Stimulated activated CD4-positive, alpha-beta T cell treated with anti-CD3 and anti-CD28 coated beads, TNF-alpha, amount 100 ng/mL, for 24 hours (primary cell): ENCODE measurements at regions not wholly inside any gene's neighbourhood (a gene's known extent, or its start where the extent isn't known, plus 50 kb on each side); places are given as distances from the start of the nearest gene placed in this dataset.

Experiments used
- DNase-seq, 3 experiments: peaks; one replicate each; pipeline ENCODE4 v3.0.0-alpha.2; 2020; ENCODE audit warnings: low read depth in 3 of 3

DNA sequence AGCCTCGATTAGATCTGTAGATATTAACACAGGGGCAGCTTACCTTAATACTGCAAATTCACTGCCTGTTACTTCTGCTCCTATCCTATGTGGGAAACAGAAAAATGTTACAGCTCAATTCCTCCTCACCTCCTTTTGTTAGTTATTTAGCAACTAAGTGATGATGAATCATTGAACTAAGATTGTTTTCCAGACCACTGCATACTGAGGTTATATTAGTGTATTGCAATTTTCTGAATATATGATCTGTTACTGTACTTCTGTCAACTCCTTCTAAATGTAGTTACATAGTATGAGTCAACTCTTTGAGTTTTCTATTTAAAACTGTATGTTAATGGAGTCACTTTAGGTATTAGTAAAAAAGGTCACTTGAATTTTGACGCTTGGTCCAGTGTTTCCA, 331.5 kb upstream of the SLCO3A1 start:
- no peak for DNase-seq

GRCh38 chr15:91522605-91523332, 330.7 kb upstream of the SLCO3A1 start:
- no peak for DNase-seq

GRCh38 chr15:91523596-91523995, 329.9 kb upstream of the SLCO3A1 start:
- DNase-seq = no peak

DNA sequence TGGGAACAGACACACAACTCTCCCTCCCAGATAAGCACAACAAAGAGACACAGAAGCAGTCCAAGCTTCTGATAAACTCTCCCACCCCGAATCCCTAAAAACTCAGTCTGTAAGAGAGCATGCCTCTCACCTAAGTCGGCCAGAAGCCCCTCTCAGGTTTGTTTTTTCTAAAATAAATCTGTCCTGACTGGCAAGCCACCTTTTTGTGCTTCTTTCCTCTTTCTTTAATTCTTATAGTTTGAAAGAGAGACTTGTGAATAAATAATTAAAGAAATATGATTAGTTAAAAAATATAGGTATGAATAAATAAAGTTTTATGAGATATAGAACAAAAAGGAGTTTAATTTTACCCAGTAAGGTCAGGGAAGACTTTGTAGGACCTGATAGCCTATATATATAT, 329.0 kb upstream of the SLCO3A1 start:
- no peak for DNase-seq

DNA sequence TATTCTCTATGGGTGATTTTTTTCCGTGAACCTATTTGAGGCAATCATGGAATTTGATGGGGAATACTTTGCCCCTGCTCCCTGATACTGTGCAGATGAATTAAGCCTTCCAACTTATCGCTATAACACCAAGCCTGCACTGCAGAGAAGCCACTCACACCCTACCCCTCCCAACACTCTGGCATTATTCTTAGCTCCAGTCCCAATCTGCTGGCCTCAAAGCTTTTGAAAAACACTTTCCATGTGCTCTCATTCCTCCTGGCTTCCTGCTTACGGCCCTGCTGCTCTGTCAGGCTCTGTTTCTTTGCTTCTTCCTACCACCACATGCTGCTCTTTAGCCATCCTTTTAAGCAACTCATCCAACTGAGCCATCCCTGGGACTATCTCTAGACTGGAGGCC, 327.8 kb upstream of the SLCO3A1 start:
- DNase-seq = no peak

DNA sequence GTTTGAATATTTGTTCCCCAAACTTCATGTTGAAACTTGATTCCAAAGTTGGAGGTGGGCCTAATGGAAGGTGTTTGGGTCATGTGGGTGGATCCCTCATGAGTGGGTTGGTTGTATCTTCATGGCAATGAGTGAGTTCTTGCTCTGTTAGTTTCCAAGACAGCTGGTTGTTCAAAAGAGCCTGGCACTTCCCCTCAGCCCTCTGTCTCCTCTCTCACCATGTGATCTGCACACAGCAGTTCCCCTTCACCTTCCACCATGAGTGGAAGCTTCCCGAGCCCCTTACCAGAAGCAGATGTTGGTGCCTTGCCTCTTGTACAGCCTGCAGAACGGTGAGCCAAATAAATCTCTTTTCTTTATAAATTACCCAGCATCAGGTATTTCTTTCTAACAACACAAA, 327.1 kb upstream of the SLCO3A1 start:
- DNase-seq = no peak

DNA sequence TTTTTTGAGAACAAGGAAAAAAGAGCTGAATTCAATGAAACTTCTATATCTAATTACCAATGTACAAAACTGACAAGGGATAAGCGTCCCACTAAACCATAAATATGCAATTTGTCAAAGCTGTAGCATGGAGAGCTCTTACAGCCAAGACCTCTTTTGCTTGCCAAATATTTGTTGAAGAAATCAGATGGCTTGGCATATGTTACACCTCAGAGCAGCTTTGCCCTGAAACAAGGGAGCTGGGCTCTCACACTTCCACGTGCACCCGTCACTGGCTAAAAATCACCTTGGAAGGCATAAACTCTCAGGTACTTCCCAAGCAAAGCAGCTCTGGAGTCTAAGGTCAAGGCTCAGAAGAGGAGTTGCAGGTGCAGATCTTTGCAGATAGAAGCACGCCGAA, 324.7 kb upstream of the SLCO3A1 start:
- DNase-seq = no peak

GRCh38 chr15:91529534-91529933, 324.0 kb upstream of the SLCO3A1 start:
- DNase-seq = no peak

DNA sequence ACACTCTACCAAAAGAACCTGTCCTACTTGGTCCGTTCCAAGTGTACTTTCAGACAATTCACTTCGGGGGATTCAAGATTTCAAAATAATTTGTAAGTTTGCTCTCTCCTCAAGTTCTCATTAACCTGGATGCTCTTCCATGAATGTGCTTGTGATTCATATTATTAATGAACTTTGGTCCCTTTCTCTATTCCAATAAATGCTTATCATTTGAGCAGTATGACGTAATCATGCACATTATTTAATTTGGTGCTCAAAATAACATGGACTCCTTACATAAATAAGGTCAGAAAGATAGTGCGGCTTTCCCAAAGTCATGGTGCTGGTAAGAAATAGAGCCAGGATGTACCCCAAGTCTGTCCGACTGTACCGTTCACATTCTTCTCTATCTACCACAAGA, 323.2 kb upstream of the SLCO3A1 start:
- no peak for DNase-seq

DNA sequence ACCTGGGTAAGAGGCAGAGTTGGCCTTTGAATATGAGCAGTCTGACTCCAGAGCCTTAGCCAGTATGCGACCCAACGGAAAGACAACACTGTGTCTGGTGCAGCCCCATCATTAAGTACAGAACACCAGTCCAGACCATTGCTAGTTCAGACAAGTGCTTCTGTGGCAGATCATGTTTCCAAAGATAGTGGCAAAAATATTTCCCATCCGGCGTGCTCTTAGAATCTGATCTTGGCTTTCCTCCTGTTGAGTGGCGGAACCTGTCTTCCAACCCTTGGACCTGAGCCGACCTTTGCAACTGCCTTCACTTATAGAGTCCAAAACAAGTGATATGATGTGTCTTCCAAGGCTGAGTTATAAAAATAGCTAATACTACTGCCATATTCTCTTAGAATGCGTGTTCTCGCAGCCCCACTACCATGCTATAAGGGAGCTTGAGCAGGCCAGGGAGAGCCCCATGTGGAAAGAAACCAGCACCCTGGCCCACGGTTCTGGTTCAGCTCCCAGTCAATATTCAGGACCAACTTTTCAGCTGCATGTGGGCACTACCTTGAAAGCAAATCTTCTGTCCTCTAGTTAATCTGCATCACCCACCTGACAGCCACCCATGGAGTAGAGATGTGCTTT, 322.4 kb upstream of the SLCO3A1 start:
- no peak for DNase-seq

GRCh38 chr15:91534235-91534634, 319.3 kb upstream of the SLCO3A1 start:
- no peak for DNase-seq

- DNase-seq = no peak
Observed at GRCh38 chr15:91534976-91535375, 318.5 kb upstream of the SLCO3A1 start.

- DNase-seq = no peak
Observed at GRCh38 chr15:91535856-91536500, 317.5 kb upstream of the SLCO3A1 start.

DNA sequence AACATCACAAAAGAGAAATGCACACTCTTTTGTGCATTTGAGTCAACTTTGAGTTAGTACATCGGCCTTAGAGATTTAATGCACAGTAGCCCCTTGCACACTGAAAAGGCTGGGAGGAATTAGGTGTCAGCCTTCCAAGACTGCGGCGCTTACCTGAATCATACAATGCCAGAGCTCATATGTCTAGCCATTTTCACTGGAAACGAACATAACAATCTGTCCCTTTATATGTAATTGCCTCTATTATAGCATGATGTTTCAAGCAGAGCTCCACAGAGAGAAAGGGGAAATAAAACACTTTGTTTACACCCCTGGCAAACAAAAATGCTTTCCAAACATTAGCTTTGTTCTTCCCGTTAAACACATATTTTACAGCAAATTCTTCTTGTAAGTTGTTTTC, 315.7 kb upstream of the SLCO3A1 start:
- DNase-seq = no peak

DNA sequence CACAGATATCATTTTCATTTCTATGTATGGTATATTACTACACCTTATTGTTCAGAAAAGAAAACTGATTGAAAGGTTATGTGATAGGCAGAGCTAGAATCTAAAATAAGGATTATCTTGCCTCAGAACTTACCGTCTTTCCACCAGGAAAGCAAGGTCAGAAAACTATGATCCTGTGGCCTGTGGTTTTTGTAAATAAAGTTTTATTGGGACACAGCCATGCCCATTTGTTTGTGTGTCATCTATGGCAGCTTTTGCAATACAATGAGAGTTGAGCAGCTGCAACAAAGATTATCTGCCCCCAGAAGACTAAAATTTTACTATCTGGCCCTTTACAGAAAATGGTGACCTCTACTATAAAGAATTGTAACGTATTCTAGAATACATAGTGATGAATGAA, 314.7 kb upstream of the SLCO3A1 start:
- DNase-seq = no peak

DNA sequence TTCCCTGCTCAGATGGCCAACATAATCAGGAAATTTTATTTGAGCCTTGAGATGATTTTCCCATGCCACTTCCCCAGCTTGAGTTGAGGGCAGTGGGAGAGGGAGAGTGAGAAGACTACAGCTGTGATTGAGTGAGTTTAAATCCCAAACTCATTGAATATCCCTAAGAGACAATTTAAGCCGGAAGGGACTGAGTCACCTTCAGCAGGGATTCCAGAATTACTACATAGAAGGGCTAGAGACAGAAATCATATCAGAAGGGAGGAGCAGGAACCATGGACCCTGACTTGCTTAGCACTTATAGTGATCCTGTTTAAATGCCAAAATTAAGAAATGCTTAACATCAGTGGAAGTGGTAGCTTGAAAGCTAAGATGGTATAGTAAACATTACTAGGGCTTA, 312.2 kb upstream of the SLCO3A1 start:
- no peak for DNase-seq

- DNase-seq = no peak
Observed at GRCh38 chr15:91542226-91542625, 311.3 kb upstream of the SLCO3A1 start.

DNA sequence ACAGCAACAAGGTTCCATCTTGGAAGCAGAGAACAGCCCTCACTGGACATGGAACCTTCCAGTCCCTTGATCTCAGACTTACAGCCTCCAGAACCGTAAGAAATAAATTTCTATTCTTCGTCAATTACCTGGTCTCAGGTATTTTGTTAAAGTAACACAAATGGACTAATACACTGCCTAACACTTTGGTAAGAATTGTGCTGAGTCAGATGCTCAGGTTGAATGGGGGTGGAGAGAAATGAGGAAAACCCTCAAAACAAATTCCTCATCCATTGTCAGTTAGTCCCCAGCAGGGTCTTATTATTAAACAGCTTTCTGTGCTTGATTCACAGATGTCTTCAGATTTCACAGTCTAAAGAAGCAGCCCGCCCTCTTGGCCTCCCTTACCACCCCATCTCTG, 306.2 kb upstream of the SLCO3A1 start:
- DNase-seq = no peak

- no peak for DNase-seq
Observed at GRCh38 chr15:91548549-91548948, 305.0 kb upstream of the SLCO3A1 start.

DNA sequence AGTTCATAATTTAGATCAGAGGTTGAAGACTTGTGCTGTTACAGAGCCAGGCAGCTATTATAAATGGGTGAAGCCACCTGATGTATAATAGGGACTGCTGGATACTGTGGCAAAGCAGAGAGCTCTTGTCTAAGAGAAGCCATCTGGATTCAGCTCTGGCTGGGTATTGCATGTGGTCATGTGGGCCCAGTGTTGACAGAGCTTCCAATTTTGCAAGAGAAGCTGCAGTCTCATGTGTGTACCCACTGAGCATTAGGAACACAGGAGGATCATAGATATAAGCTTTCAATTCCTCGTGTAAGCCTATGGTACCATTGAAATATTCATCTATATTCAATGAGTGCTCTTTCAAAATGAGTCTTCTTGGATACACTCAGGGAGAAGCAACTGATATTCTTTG, 303.9 kb upstream of the SLCO3A1 start:
- DNase-seq = no peak

DNA sequence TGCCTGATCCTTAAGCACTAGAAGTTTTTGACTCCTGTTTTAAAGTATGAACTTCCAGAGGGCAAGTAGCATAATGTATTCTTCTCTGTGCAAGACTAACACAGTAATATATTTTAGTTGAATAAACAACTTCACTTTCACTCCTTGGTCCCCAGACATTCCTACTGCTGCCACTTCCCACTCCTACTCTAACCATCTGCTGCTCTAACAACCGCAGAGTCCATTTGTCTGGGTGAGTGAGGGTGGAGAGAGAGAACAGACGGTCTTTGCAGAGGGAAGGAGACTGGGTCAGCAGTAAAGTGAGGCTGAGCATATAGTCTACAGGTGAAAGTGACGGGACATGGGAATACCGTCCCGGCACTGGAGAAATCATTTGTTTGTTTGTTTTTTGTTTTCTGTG, 301.0 kb upstream of the SLCO3A1 start:
- no peak for DNase-seq

DNA sequence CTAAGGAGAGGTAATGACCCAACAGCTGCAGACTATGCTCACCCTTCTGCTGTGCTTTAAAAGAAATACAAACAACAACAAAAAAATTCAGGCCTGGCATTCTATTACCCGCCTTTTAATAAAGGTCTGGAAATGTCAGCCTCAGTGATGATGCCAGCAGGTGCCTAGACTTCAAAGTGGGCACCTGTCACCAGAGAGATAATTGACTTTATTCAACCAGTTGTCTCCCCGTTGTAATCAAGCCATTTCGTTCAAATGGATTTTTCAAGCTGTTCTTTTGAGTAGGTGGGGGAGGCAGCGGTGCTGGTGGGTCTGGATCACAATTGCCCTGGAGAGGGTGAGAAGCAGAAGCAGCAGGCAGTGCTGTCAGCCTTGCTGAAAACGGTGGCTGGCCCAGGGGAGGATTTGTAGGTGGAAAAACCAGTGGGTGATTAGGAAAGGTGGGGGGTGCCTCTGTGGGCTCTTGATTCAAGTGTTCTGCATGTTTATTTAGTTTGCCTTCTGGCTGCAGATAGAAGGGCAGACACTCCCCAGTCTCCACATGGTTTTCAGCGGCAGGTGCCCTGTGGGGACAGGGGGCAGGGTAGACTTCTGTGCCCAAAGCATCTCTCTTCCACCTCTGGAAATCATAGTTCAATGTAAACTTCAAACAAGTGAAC, 300.2 kb upstream of the SLCO3A1 start:
- no peak for DNase-seq

DNA sequence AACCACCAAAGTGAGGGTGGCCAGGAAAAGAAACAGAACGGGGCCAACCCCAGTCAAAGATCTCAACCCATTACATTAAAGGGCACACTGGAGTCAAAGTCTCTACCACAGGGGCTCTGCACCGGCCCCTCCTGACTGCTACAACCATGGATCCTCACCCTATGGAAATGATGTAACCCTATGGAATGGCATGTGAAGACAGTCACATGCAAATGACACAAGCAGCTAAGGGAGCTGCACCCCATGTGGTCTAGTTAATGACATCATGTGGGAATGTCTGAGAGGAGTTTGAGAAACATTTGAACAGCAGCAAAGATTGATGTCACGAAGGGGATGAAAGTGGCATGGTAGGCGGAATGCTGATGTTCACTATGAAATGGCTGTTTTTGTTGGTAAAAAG, 298.2 kb upstream of the SLCO3A1 start:
- no peak for DNase-seq
